ENCODE measurements at regions not wholly inside any gene's neighbourhood (a gene's known extent, or its start where the extent isn't known, plus 50 kb on each side); places are given as distances from the start of the nearest gene placed in this dataset.

DNA sequence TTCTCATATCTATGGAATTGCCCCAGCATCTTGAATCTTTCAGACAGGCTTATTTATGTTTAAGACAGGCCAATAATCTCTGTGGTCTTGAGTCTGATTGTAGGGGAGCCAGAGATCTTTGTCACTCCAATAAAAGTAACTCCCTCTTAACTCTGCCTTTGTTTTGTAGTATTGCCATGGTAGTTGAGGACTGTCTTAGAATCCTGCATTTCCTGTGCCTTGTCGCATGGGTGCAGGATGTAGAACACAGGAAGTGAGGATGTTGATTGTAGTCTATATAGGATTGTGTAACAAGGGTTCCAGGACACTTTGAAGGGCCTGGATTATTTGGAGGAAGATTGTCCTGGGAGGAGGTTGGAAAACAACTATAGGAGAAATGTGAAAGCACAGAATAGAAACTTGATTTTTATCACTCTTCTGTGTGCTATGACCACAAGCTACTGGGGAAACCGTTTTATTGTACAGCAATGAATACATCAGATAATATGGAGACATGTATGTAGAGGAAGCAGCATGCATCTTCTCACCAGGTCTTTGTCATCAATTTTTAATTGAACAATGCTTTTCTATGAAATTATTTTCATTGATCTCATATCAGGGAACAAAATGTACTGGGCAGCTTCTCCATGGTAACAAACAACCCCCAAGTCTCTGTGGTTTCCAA lies 411.7 kb downstream of the FGF9 start:
- H3F3A ChIP-seq (replicated peaks; ENCODE audit: low read depth), result no peaks in the 10 kb centered on the region
- DNase-seq (ENCODE audit: low spot score), result no peak
- peaks cover 3% of the 10 kb centered on the region; the same call in 1 of the 2 replicates for H4K20me1 ChIP-seq (replicated peaks; ENCODE audit: insufficient read depth)
- H3K9me3 Mint-ChIP-seq, result no peaks in the 10 kb centered on the region
- no peaks in the 10 kb centered on the region; the same call in 1 of the 2 replicates for H3K4me1 ChIP-seq (ENCODE audit: insufficient read depth)
- H3K4me3 Mint-ChIP-seq, result no peak overlapping the region
- H3K27me3 Mint-ChIP-seq (ENCODE audit: insufficient read depth, low read depth, poor library complexity), result peaks cover 11% of the 10 kb centered on the region
- no peak overlapping the region for H2AFZ ChIP-seq
- peaks cover 16% of the 10 kb centered on the region for H3K4me1 Mint-ChIP-seq
- H3K4me3 ChIP-seq, result no peak overlapping the region
- H3K27ac ChIP-seq (ENCODE audit: low read depth), result no peak overlapping the region
- no peaks in the 10 kb centered on the region for H3K9me2 ChIP-seq (ENCODE audit: insufficient read depth)
- H3K27ac Mint-ChIP-seq, result no peak overlapping the region
- H3K36me3 ChIP-seq (ENCODE audit: insufficient read depth), result no peaks in the 10 kb centered on the region
- H3K36me3 Mint-ChIP-seq (ENCODE audit: low read depth), result no peaks in the 10 kb centered on the region
- H3K79me2 ChIP-seq (replicated peaks; ENCODE audit: insufficient read depth), result peaks cover 4% of the 10 kb centered on the region; the same call in 1 of the 2 replicates
- peaks cover 21% of the 10 kb centered on the region for H3K27me3 ChIP-seq (ENCODE audit: insufficient read depth)
- no peak for ATAC-seq
- H3K4me2 ChIP-seq, result no peak overlapping the region
- TF ChIP-seq STAT1 (IDR thresholded peaks at IDR 0.05; ENCODE audit: unreplicated experiment) (no peak), EZH2phosphoT487 (IDR thresholded peaks at IDR 0.05; ENCODE audit: unreplicated experiment) (no peak), NANOG (IDR thresholded peaks at IDR 0.05; ENCODE audit: borderline replicate concordance) (no peak), ZNF331 (CRISPR knock-in tag; IDR thresholded peaks at IDR 0.05; ENCODE audit: low read depth) (no peak), ZNF462 (CRISPR knock-in tag; IDR thresholded peaks at IDR 0.05) (no peak), ETS1 (IDR thresholded peaks at IDR 0.05) (no peak), POLR2AphosphoS5 (IDR thresholded peaks at IDR 0.05; ENCODE audit: low read depth) (no peak), ZNF114 (CRISPR knock-in tag; IDR thresholded peaks at IDR 0.05) (no peak), CREB1 (CRISPR knock-in tag; IDR thresholded peaks at IDR 0.05; ENCODE audit: low read depth) (no peak)

Data from GM23338 (cell line).